ENCODE measurements at regions not wholly inside any gene's neighbourhood (a gene's known extent, or its start where the extent isn't known, plus 50 kb on each side); places are given as distances from the start of the nearest gene placed in this dataset.

GRCh38 chr12:130016194-130016593, 112.4 kb upstream of the TMEM132D start:
- no peak overlapping the region for H3K4me3 ChIP-seq (ENCODE audit: low read depth, low read length)
- in situ Hi-C loops (cut with HindIII; ENCODE audit: low sequenced_read_pairs) = no loop called here
- no peak for DNase-seq (ENCODE audit: low read depth)
- TF ChIP-seq CTCF (IDR thresholded peaks at IDR 0.05; ENCODE audit: low read depth, low read length, missing control alignments) = no peak

DNA sequence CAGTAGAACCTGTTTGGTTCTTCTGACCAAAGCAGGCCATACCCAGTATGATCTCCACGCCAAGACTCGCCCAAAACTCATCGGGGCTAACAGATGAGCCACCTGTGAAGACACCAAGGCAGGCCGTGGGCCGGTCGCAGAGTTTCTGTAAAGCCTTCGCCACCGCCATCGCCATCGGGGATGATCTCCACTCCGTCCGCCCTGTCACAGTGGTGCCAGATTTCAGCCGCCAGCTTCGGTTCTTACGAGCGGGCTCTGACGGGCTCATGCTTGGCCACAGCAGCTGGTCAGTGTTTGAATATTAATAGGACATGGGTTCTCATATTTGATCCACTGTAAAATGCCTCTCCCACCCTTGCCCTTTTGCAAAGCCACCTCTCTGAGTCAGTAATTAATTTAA, 113.2 kb upstream of the TMEM132D start:
- H3K4me3 ChIP-seq (ENCODE audit: low read depth, low read length) = no peak overlapping the region
- no peak for DNase-seq (ENCODE audit: low read depth)
- no peak for TF ChIP-seq CTCF (IDR thresholded peaks at IDR 0.05; ENCODE audit: low read depth, low read length, missing control alignments)
- in situ Hi-C loops (cut with HindIII; ENCODE audit: low sequenced_read_pairs) = no loop called here

GRCh38 chr12:130017591-130018449, 114.0 kb upstream of the TMEM132D start:
- no peak for TF ChIP-seq CTCF (IDR thresholded peaks at IDR 0.05; ENCODE audit: low read depth, low read length, missing control alignments)
- no peak for DNase-seq (ENCODE audit: low read depth)
- H3K4me3 ChIP-seq (ENCODE audit: low read depth, low read length) = no peak overlapping the region
- in situ Hi-C loops (cut with HindIII; ENCODE audit: low sequenced_read_pairs) = no loop called here

- no peak overlapping the region for H3K4me3 ChIP-seq (ENCODE audit: low read depth, low read length)
- DNase-seq (ENCODE audit: low read depth) = no peak
- no peak for TF ChIP-seq CTCF (IDR thresholded peaks at IDR 0.05; ENCODE audit: low read depth, low read length, missing control alignments)
- in situ Hi-C loops (cut with HindIII; ENCODE audit: low sequenced_read_pairs) = no loop called here
These were observed 114.8 kb upstream of the TMEM132D start for GRCh38 chr12:130018614-130019013.

DNA sequence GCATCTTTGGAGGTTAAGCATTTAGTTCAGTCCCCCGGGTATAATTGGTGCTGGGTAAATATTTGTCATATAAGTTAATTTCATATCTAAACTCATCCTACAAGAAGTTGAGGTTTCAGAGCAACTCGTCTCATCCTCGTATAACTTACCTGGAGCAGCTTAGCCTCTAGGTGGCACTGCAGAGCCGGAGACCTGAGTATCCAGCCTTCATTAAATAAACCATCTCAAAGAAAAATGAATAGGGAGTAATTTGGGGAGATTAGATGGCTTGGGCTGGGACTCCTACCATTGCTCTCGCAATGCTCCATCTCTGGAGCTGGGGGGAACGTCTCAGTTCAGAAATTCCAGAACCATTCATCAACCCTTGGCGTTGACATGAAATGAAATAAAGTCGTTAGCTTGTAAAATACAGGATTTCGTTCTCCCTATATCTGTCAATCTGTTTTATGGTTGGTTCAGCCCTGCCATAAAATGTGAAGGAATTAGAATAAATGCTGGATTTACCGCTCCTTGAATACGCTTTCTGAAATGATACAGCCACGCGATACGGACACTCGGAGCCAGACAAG, 122.9 kb upstream of the TMEM132D start:
- no peak overlapping the region for H3K4me3 ChIP-seq (ENCODE audit: low read depth, low read length)
- peak; percentile 68 for TF ChIP-seq CTCF (IDR thresholded peaks at IDR 0.05; ENCODE audit: low read depth, low read length, missing control alignments)
- peak; percentile 6 for DNase-seq (ENCODE audit: low read depth)
- in situ Hi-C loops (cut with HindIII; ENCODE audit: low sequenced_read_pairs) = no loop called here

DNA sequence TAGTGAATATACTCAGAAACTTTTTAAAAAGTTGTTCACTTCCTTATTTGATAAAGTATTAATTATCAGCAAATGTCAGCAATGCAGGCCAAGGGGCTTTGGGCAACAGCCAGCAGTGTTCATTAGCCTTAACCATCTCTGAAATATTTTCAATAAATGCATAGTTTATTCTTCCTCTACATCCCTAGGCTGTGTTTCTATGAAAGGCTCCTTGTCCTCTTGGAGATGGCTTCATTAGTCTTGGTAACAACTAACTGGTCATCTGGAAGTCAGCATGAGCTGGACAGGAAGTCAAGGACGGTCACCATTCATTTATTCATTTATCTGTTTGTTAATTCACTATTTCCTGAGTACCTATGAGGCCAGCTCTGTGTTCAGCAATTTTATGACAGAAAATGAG, 124.0 kb upstream of the TMEM132D start:
- in situ Hi-C loops (cut with HindIII; ENCODE audit: low sequenced_read_pairs) = no loop called here
- DNase-seq (ENCODE audit: low read depth) = no peak
- no peak for TF ChIP-seq CTCF (IDR thresholded peaks at IDR 0.05; ENCODE audit: low read depth, low read length, missing control alignments)
- H3K4me3 ChIP-seq (ENCODE audit: low read depth, low read length) = no peak overlapping the region

All from astrocyte of the cerebellum (primary cell).